ENCODE measurements at regions not wholly inside any gene's neighbourhood (a gene's known extent, or its start where the extent isn't known, plus 50 kb on each side); places are given as distances from the start of the nearest gene placed in this dataset.
A peak's percentile ranks its signal among the peaks of the same experiment; 100 is the strongest.
"Not testable (repeated sequence)": the region's sequence is repeated elsewhere in the genome, so short reads cannot be mapped to it uniquely, and the experiment has no call there.

GRCh38 chrY:4403790-4404189, 596.3 kb upstream of the PCDH11Y start:
- POLR2A ChIA-PET (ENCODE audit: partially characterized antibody); H2BK5ac ChIP-seq (ENCODE audit: low read depth, low read length); H3K4me1 ChIP-seq (replicated peaks in 1 of 4; ENCODE audit: control insufficient read depth in 3 of 4, insufficient read depth in 4 of 4, low read length in 3 of 4); H3K9ac ChIP-seq (replicated peaks in 1 of 4; ENCODE audit: extremely low read depth in 1 of 4, low read depth in 3 of 4, low read length in 3 of 4); H3K4me3 ChIP-seq (ENCODE audit: extremely low read depth in 1 of 4, insufficient read depth in 2 of 4, low read depth in 3 of 4, low read length in 4 of 4); H3K23ac ChIP-seq (ENCODE audit: insufficient read length); H3K27me3 ChIP-seq (replicated peaks in 1 of 4; ENCODE audit: control insufficient read depth in 3 of 4, extremely low read depth in 1 of 4, insufficient read depth in 3 of 4, low read length in 3 of 4); H3K4ac ChIP-seq (replicated peaks; ENCODE audit: insufficient read length, low read depth, low read length); H4K8ac ChIP-seq (ENCODE audit: extremely low read depth, insufficient read depth, low read length); H2AFZ ChIP-seq (ENCODE audit: low read length); H3K4me2 ChIP-seq (ENCODE audit: insufficient read depth in 1 of 2, low read depth in 2 of 2, low read length in 2 of 2); DNase-seq (ENCODE audit: low read depth in 1 of 2, low spot score in 2 of 2); H3K56ac ChIP-seq (replicated peaks; ENCODE audit: insufficient read length, low read depth, low read length); H3K23me2 ChIP-seq (ENCODE audit: low read depth, low read length); H4K20me1 ChIP-seq (replicated peaks in 1 of 2; ENCODE audit: control insufficient read depth in 1 of 2, insufficient read depth in 2 of 2, low read length in 2 of 2); H3K27ac ChIP-seq (ENCODE audit: low read depth, low read length); H2BK12ac ChIP-seq (ENCODE audit: low read depth, low read length); H3K79me1 ChIP-seq (ENCODE audit: low read depth, low read length); H3K18ac ChIP-seq (ENCODE audit: extremely low read depth, low read length); H4K91ac ChIP-seq (replicated peaks; ENCODE audit: insufficient read length, low read length); H3K14ac ChIP-seq (ENCODE audit: insufficient read length); H3K36me3 ChIP-seq (ENCODE audit: control insufficient read depth in 2 of 4, insufficient read depth in 4 of 4, low read length in 3 of 4); H4K5ac ChIP-seq (ENCODE audit: insufficient read length, low read depth, low read length); H2BK120ac ChIP-seq (replicated peaks; ENCODE audit: low read depth, low read length); H2BK15ac ChIP-seq (ENCODE audit: low read length); H2BK20ac ChIP-seq (ENCODE audit: low read length); H3K9me3 ChIP-seq (ENCODE audit: insufficient read depth in 2 of 2, low read depth in 1 of 2, low read length in 1 of 2); H2AK5ac ChIP-seq (ENCODE audit: low read depth, low read length); H3K79me2 ChIP-seq (ENCODE audit: control insufficient read depth in 1 of 2, insufficient read depth in 2 of 2, low read length in 2 of 2): not testable (repeated sequence)
- WGBS, 2 experiments (ENCODE audit: extremely low coverage in 1 of 2, insufficient coverage in 1 of 2, insufficient read length in 1 of 2, insufficient replicate concordance in 2 of 2, low coverage in 1 of 2, low lambda C conversion rate in 2 of 2, missing lambda C conversion rate in 1 of 2): 100% methylated on average over 1 of the region's 3 CpGs; no CpG with 5 or more reads in 1 of the 2 experiments
- peak; percentile 36 for FAIRE-seq
- CTCF ChIA-PET (ENCODE audit: partially characterized antibody): interaction anchor here (0.7 kb wide), 1 partner anchor 599 kb away, joined by 3 read pairs; no protein-coding TSS in a partner anchor
- TF ChIP-seq, protein P1, sequence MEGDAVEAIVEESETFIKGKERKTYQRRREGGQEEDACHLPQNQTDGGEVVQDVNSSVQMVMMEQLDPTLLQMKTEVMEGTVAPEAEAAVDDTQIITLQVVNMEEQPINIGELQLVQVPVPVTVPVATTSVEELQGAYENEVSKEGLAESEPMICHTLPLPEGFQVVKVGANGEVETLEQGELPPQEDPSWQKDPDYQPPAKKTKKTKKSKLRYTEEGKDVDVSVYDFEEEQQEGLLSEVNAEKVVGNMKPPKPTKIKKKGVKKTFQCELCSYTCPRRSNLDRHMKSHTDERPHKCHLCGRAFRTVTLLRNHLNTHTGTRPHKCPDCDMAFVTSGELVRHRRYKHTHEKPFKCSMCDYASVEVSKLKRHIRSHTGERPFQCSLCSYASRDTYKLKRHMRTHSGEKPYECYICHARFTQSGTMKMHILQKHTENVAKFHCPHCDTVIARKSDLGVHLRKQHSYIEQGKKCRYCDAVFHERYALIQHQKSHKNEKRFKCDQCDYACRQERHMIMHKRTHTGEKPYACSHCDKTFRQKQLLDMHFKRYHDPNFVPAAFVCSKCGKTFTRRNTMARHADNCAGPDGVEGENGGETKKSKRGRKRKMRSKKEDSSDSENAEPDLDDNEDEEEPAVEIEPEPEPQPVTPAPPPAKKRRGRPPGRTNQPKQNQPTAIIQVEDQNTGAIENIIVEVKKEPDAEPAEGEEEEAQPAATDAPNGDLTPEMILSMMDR (IDR thresholded peaks at IDR 0.05; ENCODE audit: control extremely low read depth in 1 of 3, insufficient read depth in 1 of 3, low read depth in 1 of 3, low read length in 3 of 3): peak; percentile 9 to 27 (median 25); a peak in 3 of 4 replicates
- peak; percentile 44 to 51 for TF ChIP-seq RAD21 (IDR thresholded peaks at IDR 0.05 in 1 of 2, conservative IDR thresholded peaks at IDR 0.05 in 1 of 2; ENCODE audit: low read depth in 2 of 2, low read length in 2 of 2)

Data from H1 (cell line).